Duodenal mucosa (tissue), 2 donors: ENCODE measurements at regions not wholly inside any gene's neighbourhood (a gene's known extent, or its start where the extent isn't known, plus 50 kb on each side); places are given as distances from the start of the nearest gene placed in this dataset.

Experiments used
- H3K27ac ChIP-seq: one replicate; pipeline ENCODE4 v1.7.0; 2013; ENCODE audit warnings: low read depth, low read length
- H3K27me3 ChIP-seq, 2 donors: one replicate each; pipeline ENCODE4 v1.7.0; 2013; ENCODE audit warnings: low read length in 2 of 2, control low read depth in 1 of 2; ENCODE audit not compliant: insufficient read depth in 2 of 2, control insufficient read depth in 1 of 2
- H3K36me3 ChIP-seq, 2 donors: one replicate each; pipeline ENCODE4 v1.7.0; 2013; ENCODE audit warnings: low read length in 2 of 2, control low read depth in 1 of 2; ENCODE audit not compliant: insufficient read depth in 2 of 2, control insufficient read depth in 1 of 2
- H3K4me1 ChIP-seq, 2 donors: one replicate each; pipeline ENCODE4 v1.7.0; 2013; ENCODE audit warnings: low read length in 2 of 2, control low read depth in 1 of 2; ENCODE audit not compliant: insufficient read depth in 2 of 2, control insufficient read depth in 1 of 2
- H3K4me3 ChIP-seq, 2 donors: one replicate each; pipeline ENCODE4 v1.7.0; 2013; ENCODE audit warnings: low read length in 2 of 2, low read depth in 1 of 2
- H3K9ac ChIP-seq, 2 donors: one replicate each; pipeline ENCODE4 v1.7.0; 2013; ENCODE audit warnings: low read length in 2 of 2, low read depth in 1 of 2
- H3K9me3 ChIP-seq, 2 donors: one replicate each; pipeline ENCODE4 v1.7.0; 2013; ENCODE audit warnings: low read length in 2 of 2, control low read depth in 1 of 2; ENCODE audit not compliant: control insufficient read depth in 1 of 2

GRCh38 chr20:21003902-21004301 lies 102.3 kb downstream of the LINC00237 start:
- Histone ChIP-seq H3K9me3 (no peaks in the 10 kb centered on the region), H3K27me3 (no peaks in the 10 kb centered on the region), H3K36me3 (no peaks in the 10 kb centered on the region), H3K4me3 (no peak overlapping the region), H3K9ac (no peak overlapping the region), H3K4me1 (no peaks in the 10 kb centered on the region), H3K27ac (no peak overlapping the region)

- no peaks in the 10 kb centered on the region for H3K4me1 ChIP-seq
- no peak overlapping the region for H3K27ac ChIP-seq
- no peak overlapping the region for H3K9ac ChIP-seq
- no peak overlapping the region for H3K4me3 ChIP-seq
- no peaks in the 10 kb centered on the region for H3K36me3 ChIP-seq
- no peaks in the 10 kb centered on the region for H3K27me3 ChIP-seq
- no peaks in the 10 kb centered on the region for H3K9me3 ChIP-seq
Observed at GRCh38 chr20:21002486-21002885, 103.7 kb downstream of the LINC00237 start.

- Histone ChIP-seq H3K27me3 (peaks cover 0 to 7% of the 10 kb centered on the region in 2 donors), H3K9me3 (no peaks in the 10 kb centered on the region), H3K9ac (no peak overlapping the region), H3K4me1 (no peaks in the 10 kb centered on the region), H3K4me3 (no peak overlapping the region), H3K27ac (no peak overlapping the region), H3K36me3 (no peaks in the 10 kb centered on the region)
Observed at GRCh38 chr20:20993372-20993771, 112.8 kb downstream of the LINC00237 start.

GRCh38 chr20:20992686-20993360 lies 113.3 kb downstream of the LINC00237 start:
- H3K4me1 ChIP-seq = no peaks in the 10 kb centered on the region
- H3K9me3 ChIP-seq = no peaks in the 10 kb centered on the region
- no peak overlapping the region for H3K4me3 ChIP-seq
- no peaks in the 10 kb centered on the region for H3K36me3 ChIP-seq
- H3K27ac ChIP-seq = no peak overlapping the region
- no peak overlapping the region for H3K9ac ChIP-seq
- H3K27me3 ChIP-seq = peaks cover 0 to 7% of the 10 kb centered on the region in 2 donors

GRCh38 chr20:20992277-20992676 lies 113.9 kb downstream of the LINC00237 start:
- H3K27me3 ChIP-seq = peaks cover 0 to 7% of the 10 kb centered on the region in 2 donors
- no peaks in the 10 kb centered on the region for H3K4me1 ChIP-seq
- no peak overlapping the region for H3K4me3 ChIP-seq
- H3K27ac ChIP-seq = no peak overlapping the region
- H3K9ac ChIP-seq = no peak overlapping the region
- no peaks in the 10 kb centered on the region for H3K9me3 ChIP-seq
- H3K36me3 ChIP-seq = no peaks in the 10 kb centered on the region

GRCh38 chr20:20989081-20989480 lies 117.1 kb downstream of the LINC00237 start:
- Histone ChIP-seq H3K9ac (no peak overlapping the region), H3K4me1 (no peaks in the 10 kb centered on the region), H3K27ac (no peak overlapping the region), H3K36me3 (no peaks in the 10 kb centered on the region), H3K27me3 (peaks cover 0 to 7% of the 10 kb centered on the region in 2 donors), H3K9me3 (no peaks in the 10 kb centered on the region), H3K4me3 (no peak overlapping the region)

GRCh38 chr20:20979934-20980333 lies 126.2 kb downstream of the LINC00237 start:
- Histone ChIP-seq H3K4me1 (no peaks in the 10 kb centered on the region), H3K27me3 (no peaks in the 10 kb centered on the region), H3K9ac (no peak overlapping the region), H3K9me3 (peaks cover 0 to 3% of the 10 kb centered on the region in 2 donors), H3K4me3 (no peak overlapping the region), H3K27ac (no peak overlapping the region), H3K36me3 (no peaks in the 10 kb centered on the region)

GRCh38 chr20:20977786-20978185 lies 128.4 kb downstream of the LINC00237 start:
- Histone ChIP-seq H3K27ac (no peak overlapping the region), H3K4me3 (no peak overlapping the region), H3K9me3 (peaks cover 0 to 3% of the 10 kb centered on the region in 2 donors), H3K4me1 (no peaks in the 10 kb centered on the region), H3K9ac (no peak overlapping the region), H3K27me3 (no peaks in the 10 kb centered on the region), H3K36me3 (no peaks in the 10 kb centered on the region)

- Histone ChIP-seq H3K27ac (no peak overlapping the region), H3K4me3 (no peak overlapping the region), H3K9ac (no peak overlapping the region), H3K36me3 (no peaks in the 10 kb centered on the region), H3K27me3 (peaks cover 0 to 4% of the 10 kb centered on the region in 2 donors), H3K9me3 (no peaks in the 10 kb centered on the region), H3K4me1 (no peaks in the 10 kb centered on the region)
Observed at GRCh38 chr20:20972490-20972889, 133.7 kb downstream of the LINC00237 start.

GRCh38 chr20:20971810-20972209 lies 134.3 kb downstream of the LINC00237 start:
- Histone ChIP-seq H3K27me3 (peaks cover 0 to 4% of the 10 kb centered on the region in 2 donors), H3K36me3 (no peaks in the 10 kb centered on the region), H3K27ac (no peak overlapping the region), H3K9me3 (no peaks in the 10 kb centered on the region), H3K4me3 (no peak overlapping the region), H3K4me1 (no peaks in the 10 kb centered on the region), H3K9ac (no peak overlapping the region)
